ENCODE measurements at regions not wholly inside any gene's neighbourhood (a gene's known extent, or its start where the extent isn't known, plus 50 kb on each side); places are given as distances from the start of the nearest gene placed in this dataset.

DNA sequence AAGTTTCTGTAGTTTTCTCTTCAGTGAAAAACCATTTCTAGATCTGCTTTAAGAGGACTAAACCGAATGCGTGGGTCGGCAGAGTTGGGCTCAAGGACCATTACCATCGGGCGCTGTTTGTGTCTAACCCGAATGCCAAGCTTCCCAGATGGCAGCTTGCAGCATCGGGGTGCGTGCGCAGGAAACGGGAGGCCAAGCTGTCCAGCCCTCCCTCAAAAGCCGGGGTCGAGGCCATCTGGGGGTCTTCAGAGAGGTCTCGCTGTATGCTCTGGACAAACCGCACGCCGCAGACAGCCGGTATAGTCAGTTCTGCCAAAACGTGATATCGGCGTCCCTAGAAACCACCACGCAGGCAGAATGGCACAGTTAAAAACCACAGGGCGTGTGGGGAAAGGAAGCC, 178.8 kb downstream of the BANP start:
- TF ChIP-seq CTCF (IDR thresholded peaks at IDR 0.05; ENCODE audit: insufficient read depth, low read depth, low read length) (no peak), EZH2 (IDR thresholded peaks at IDR 0.05; ENCODE audit: insufficient read depth, low read length) (no peak)
